HG03060 (cell line): ENCODE measurements at regions not wholly inside any gene's neighbourhood (a gene's known extent, or its start where the extent isn't known, plus 50 kb on each side); places are given as distances from the start of the nearest gene placed in this dataset.

Source experiments
- ATAC-seq: cut with Tn5 transposase; IDR thresholded peaks from one replicate; pipeline ENCODE4 v1.9.1; 2021; ENCODE audit warnings: low read depth, moderate number of reproducible peaks; ENCODE audit not compliant: unreplicated experiment

- no peak for ATAC-seq
Measured at GRCh38 chr12:105825141-105825540, 313.6 kb downstream of the NUAK1 start.

GRCh38 chr12:105831372-105831771 lies 307.4 kb downstream of the NUAK1 start:
- no peak for ATAC-seq

- no peak for ATAC-seq
Measured at GRCh38 chr12:105832021-105832420, 306.7 kb downstream of the NUAK1 start.

GRCh38 chr12:105832806-105833205 lies 305.9 kb downstream of the NUAK1 start:
- no peak for ATAC-seq

- no peak for ATAC-seq
Measured at GRCh38 chr12:105834496-105834895, 304.3 kb downstream of the NUAK1 start.

- ATAC-seq, result no peak
Measured at GRCh38 chr12:105835580-105836241, 303.0 kb downstream of the NUAK1 start.

- ATAC-seq, result no peak
Measured at GRCh38 chr12:105836242-105836622, 302.5 kb downstream of the NUAK1 start.

GRCh38 chr12:105839629-105840127 lies 299.1 kb downstream of the NUAK1 start:
- no peak for ATAC-seq

GRCh38 chr12:105840384-105840783 lies 298.4 kb downstream of the NUAK1 start:
- ATAC-seq, result no peak

GRCh38 chr12:105841840-105842239 lies 296.9 kb downstream of the NUAK1 start:
- ATAC-seq, result no peak

- no peak for ATAC-seq
Measured at GRCh38 chr12:105843561-105843960, 295.2 kb downstream of the NUAK1 start.

GRCh38 chr12:105843986-105844760 lies 294.6 kb downstream of the NUAK1 start:
- ATAC-seq, result no peak

- ATAC-seq, result no peak
Measured at GRCh38 chr12:105846331-105846730, 292.4 kb downstream of the NUAK1 start.

GRCh38 chr12:105847068-105847467 lies 291.7 kb downstream of the NUAK1 start:
- no peak for ATAC-seq

- ATAC-seq, result no peak
Measured at GRCh38 chr12:105848286-105848685, 290.5 kb downstream of the NUAK1 start.

- ATAC-seq, result no peak
Measured at GRCh38 chr12:105850103-105850968, 288.4 kb downstream of the NUAK1 start.

- no peak for ATAC-seq
Measured at GRCh38 chr12:105852496-105852895, 286.3 kb downstream of the NUAK1 start.

GRCh38 chr12:105852951-105853350 lies 285.8 kb downstream of the NUAK1 start:
- ATAC-seq, result no peak

- ATAC-seq, result no peak
Measured at GRCh38 chr12:105854071-105854470, 284.7 kb downstream of the NUAK1 start.

- no peak for ATAC-seq
Measured at GRCh38 chr12:105855361-105856047, 283.2 kb downstream of the NUAK1 start.
